HCT116 (cell line): ENCODE measurements at regions not wholly inside any gene's neighbourhood (a gene's known extent, or its start where the extent isn't known, plus 50 kb on each side); places are given as distances from the start of the nearest gene placed in this dataset.

Experiments used
- ATAC-seq: fragments of 200-7000 bp; cut with Tn5 transposase; 2 replicates; pipeline ENCODE4 v1.9.1; 2020; ENCODE audit warnings: mild to moderate bottlenecking, moderate library complexity
- BruUV-seq: library from RNA; stranded (reverse); fragments of 400-500 nt; replicated peaks from 2 replicates; lab custom pipeline; 2021; lab: Mats Ljungman, UMichigan
- CTCF ChIA-PET: fragments of 300-600 bp; sonication (Branson Sonifier 250); formaldehyde crosslinking; loops from one replicate; lab custom pipeline; 2021; ENCODE audit warnings: antibody characterized with exemption; lab: Charles Lee
- POLR2A ChIA-PET: fragments of 300-600, 350-600 bp; sonication (Branson Sonifier 250); formaldehyde crosslinking; loops from one replicate; lab custom pipeline; 2021; ENCODE audit warnings: antibody characterized with exemption; lab: Charles Lee
- RAD21 ChIA-PET, 2 experiments: fragments of 300-600 bp; sonication (Branson Sonifier 250); formaldehyde crosslinking; loops; one replicate each; lab custom pipeline; 2023; ENCODE audit warnings: low total read pairs in 2 of 2; ENCODE audit not compliant: uncharacterized antibody in 2 of 2, unreplicated experiment in 2 of 2, low non-redundant PET in 1 of 2; lab: Charles Lee
- DNase-seq: peaks from one replicate; pipeline ENCODE4 v3.0.0-alpha.2; 2010; ENCODE audit warnings: low read depth, low spot score
- H2AFZ ChIP-seq: fragments of 200-600 bp; shearing (Covaris generic), sonication (generic); 2 replicates; pipeline ENCODE4 v1.6.1; 2017; ENCODE audit warnings: low read depth, mixed run types, mixed read lengths, antibody characterized with exemption, low read length; ENCODE audit not compliant: poor library complexity, severe bottlenecking
- H3K27ac ChIP-seq: 2 replicates; pipeline ENCODE4 v1.5.1; 2012; ENCODE audit warnings: low read depth, low read length
- H3K27me3 ChIP-seq: fragments of 200-600 bp; sonication (generic); 2 replicates; pipeline ENCODE4 v1.6.1; 2016; ENCODE audit warnings: mixed run types, low read length, mixed read lengths; ENCODE audit not compliant: insufficient read depth
- H3K36me3 ChIP-seq, 2 experiments: fragments of 200-500 bp in 1 of 2; fragments of 200-600 bp in 1 of 2; sonication (Bioruptor generic) in 1 of 2; sonication (generic) in 1 of 2; 2 replicates each; pipeline versions ENCODE4 v1.5.1 to v1.6.1; 2014 to 2016; ENCODE audit warnings: low read length in 2 of 2, inconsistent platforms in 1 of 2, mixed read lengths in 1 of 2, mixed run types in 1 of 2; ENCODE audit not compliant: insufficient read depth in 2 of 2, control insufficient read depth in 1 of 2
- H3K4me1 ChIP-seq, 2 experiments: fragments of 200-600 bp in 1 of 2; sonication (generic) in 1 of 2; 2 replicates each; pipeline versions ENCODE4 v1.5.1 to v1.6.1; 2012 to 2017; ENCODE audit warnings: low read length in 2 of 2, inconsistent platforms in 1 of 2, mild to moderate bottlenecking in 1 of 2, mixed read lengths in 1 of 2, mixed run types in 1 of 2, moderate library complexity in 1 of 2; ENCODE audit not compliant: insufficient read depth in 2 of 2, control insufficient read depth in 1 of 2
- H3K4me2 ChIP-seq: fragments of 200-600 bp; sonication (generic); 2 replicates; pipeline ENCODE4 v1.6.1; 2017; ENCODE audit warnings: mixed run types, low read length, mixed read lengths
- H3K4me3 ChIP-seq, 2 experiments: fragments of 200-600 bp in 1 of 2; sonication (generic) in 1 of 2; replicated peaks in 1 of 2; 2 replicates each; pipeline ENCODE4 v1.5.1; 2011 to 2016; ENCODE audit warnings: low read length in 2 of 2, control low read depth in 1 of 2, low read depth in 1 of 2, mild to moderate bottlenecking in 1 of 2, mixed read lengths in 1 of 2, mixed run types in 1 of 2
- H3K79me2 ChIP-seq: fragments of 200-600 bp; sonication (generic); 2 replicates; pipeline ENCODE4 v1.6.1; 2017; ENCODE audit warnings: mild to moderate bottlenecking, mixed run types, low read length, moderate library complexity, mixed read lengths; ENCODE audit not compliant: insufficient read depth
- H3K9ac ChIP-seq: fragments of 200-600 bp; sonication (generic); 2 replicates; pipeline ENCODE4 v1.6.1; 2016; ENCODE audit warnings: low read length, mixed read lengths
- H3K9me2 ChIP-seq: fragments of 200-600 bp; sonication (generic), shearing (Covaris generic); 2 replicates; pipeline ENCODE4 v1.6.1; 2017; ENCODE audit warnings: mixed run types, mild to moderate bottlenecking, moderate library complexity; ENCODE audit not compliant: insufficient read depth
- H3K9me3 ChIP-seq, 2 experiments: fragments of 200-500 bp in 1 of 2; fragments of 200-600 bp in 1 of 2; sonication (Bioruptor generic) in 1 of 2; sonication (generic) in 1 of 2; 2 replicates each; pipeline ENCODE4 v1.6.1; 2014 to 2017; ENCODE audit warnings: low read length in 2 of 2, mixed read lengths in 2 of 2, inconsistent platforms in 1 of 2, low read depth in 1 of 2, mild to moderate bottlenecking in 1 of 2, mixed run types in 1 of 2, moderate library complexity in 1 of 2; ENCODE audit not compliant: control insufficient read depth in 1 of 2, insufficient read depth in 1 of 2
- H4K20me1 ChIP-seq: fragments of 200-600 bp; sonication (generic), shearing (Covaris generic); 2 replicates; pipeline ENCODE4 v1.6.1; 2017; ENCODE audit warnings: mixed run types, mild to moderate bottlenecking, moderate library complexity; ENCODE audit not compliant: insufficient read depth
- CBX3 ChIP-seq: IDR thresholded peaks from 2 replicates; pipeline ENCODE4 v1.6.1; 2012; ENCODE audit warnings: low read depth
- EZH2 ChIP-seq: fragments of 200-600 bp; sonication (generic); IDR thresholded peaks from 2 replicates; pipeline ENCODE4 v1.6.1; 2017; ENCODE audit warnings: antibody characterized with exemption, mixed run types
- JUND ChIP-seq: IDR thresholded peaks from 2 replicates; pipeline ENCODE4 v1.6.1; 2012
- POLR2AphosphoS5 ChIP-seq: IDR thresholded peaks from 2 replicates; pipeline ENCODE4 v1.6.1; 2011; ENCODE audit warnings: mild to moderate bottlenecking, low read depth, low read length, moderate library complexity
- SIN3A ChIP-seq: IDR thresholded peaks from 2 replicates; pipeline ENCODE4 v1.6.1; 2012; ENCODE audit warnings: low read depth
- SP1 ChIP-seq: IDR thresholded peaks from 2 replicates; pipeline ENCODE4 v1.6.1; 2012; ENCODE audit warnings: low read depth
- TCF7L2 ChIP-seq: IDR thresholded peaks from 2 replicates; pipeline ENCODE4 v1.7.0; 2011; ENCODE audit warnings: borderline replicate concordance, inconsistent platforms; ENCODE audit not compliant: insufficient read depth, insufficient read length; ENCODE audit errors: extremely low read depth
- ZFX ChIP-seq: fragments of 450-650 bp; IDR thresholded peaks from 2 replicates; pipeline ENCODE4 v1.6.1; 2017
- intact Hi-C: fragments of 100-400 bp; cut with micrococcal nuclease; formaldehyde crosslinking; loops from 2 replicates; pipeline ENCODE4 v1.10.0; 2022
- TF ChIP-seq, protein P1 (sequence below): IDR thresholded peaks from 2 replicates; pipeline ENCODE4 v1.6.1; 2012
- TF ChIP-seq, protein P2 (sequence below): IDR thresholded peaks from 2 replicates; pipeline ENCODE4 v1.6.1; 2011; ENCODE audit warnings: mild to moderate bottlenecking, low read length, moderate library complexity; ENCODE audit not compliant: insufficient replicate concordance; ENCODE audit errors: extremely low read depth

DNA sequence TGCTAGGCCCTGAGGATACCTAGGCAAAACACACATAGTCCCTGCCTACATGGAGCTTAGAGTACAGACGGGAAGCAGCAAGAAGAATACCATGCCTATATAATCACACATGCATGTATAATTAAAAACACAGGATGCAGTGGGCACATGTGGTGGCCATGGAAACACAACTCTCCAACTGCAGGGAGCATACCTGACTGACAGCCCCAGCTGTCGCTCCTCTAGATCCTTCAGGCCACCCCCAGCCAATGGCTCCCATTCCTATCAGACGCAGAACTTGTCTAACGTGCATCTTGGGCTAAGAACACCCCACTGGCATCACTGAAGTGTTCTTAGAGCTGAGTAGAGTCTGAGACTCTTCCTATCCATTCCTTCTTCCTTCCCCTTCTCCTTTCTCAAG, 125.5 kb upstream of the FRMD4B start (continued):
- TF ChIP-seq, protein P1, sequence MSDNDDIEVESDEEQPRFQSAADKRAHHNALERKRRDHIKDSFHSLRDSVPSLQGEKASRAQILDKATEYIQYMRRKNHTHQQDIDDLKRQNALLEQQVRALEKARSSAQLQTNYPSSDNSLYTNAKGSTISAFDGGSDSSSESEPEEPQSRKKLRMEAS, result no peak
- TF ChIP-seq JUND, result no peak
- no peak for TF ChIP-seq SP1
- no peak for TF ChIP-seq TCF7L2

- Histone ChIP-seq H3K36me3 (no peaks in the 10 kb centered on the region), H4K20me1 (peaks cover 3% of the 10 kb centered on the region; the same call in 1 of the 2 replicates), H3K27me3 (peaks cover 14% of the 10 kb centered on the region), H3K4me2 (no peak overlapping the region), H3K4me3 (no peak overlapping the region), H3K27ac (no peak overlapping the region), H3K9ac (no peak overlapping the region), H3K9me3 (no peaks in the 10 kb centered on the region), H3K4me1 (no peaks in the 10 kb centered on the region)
- intact Hi-C loops, result no loop called here
- RAD21 ChIA-PET, result no interaction called here
- BruUV-seq, result no TSS peak
- CTCF ChIA-PET, result no interaction called here
- no peak for ATAC-seq
- TF ChIP-seq POLR2AphosphoS5, result no peak
- TF ChIP-seq CBX3, result no peak
- TF ChIP-seq, protein P2, sequence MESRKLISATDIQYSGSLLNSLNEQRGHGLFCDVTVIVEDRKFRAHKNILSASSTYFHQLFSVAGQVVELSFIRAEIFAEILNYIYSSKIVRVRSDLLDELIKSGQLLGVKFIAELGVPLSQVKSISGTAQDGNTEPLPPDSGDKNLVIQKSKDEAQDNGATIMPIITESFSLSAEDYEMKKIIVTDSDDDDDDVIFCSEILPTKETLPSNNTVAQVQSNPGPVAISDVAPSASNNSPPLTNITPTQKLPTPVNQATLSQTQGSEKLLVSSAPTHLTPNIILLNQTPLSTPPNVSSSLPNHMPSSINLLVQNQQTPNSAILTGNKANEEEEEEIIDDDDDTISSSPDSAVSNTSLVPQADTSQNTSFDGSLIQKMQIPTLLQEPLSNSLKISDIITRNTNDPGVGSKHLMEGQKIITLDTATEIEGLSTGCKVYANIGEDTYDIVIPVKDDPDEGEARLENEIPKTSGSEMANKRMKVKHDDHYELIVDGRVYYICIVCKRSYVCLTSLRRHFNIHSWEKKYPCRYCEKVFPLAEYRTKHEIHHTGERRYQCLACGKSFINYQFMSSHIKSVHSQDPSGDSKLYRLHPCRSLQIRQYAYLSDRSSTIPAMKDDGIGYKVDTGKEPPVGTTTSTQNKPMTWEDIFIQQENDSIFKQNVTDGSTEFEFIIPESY, result no peak
- TF ChIP-seq SIN3A, result no peak
- TF ChIP-seq SP1, result no peak
- no peak for TF ChIP-seq ZFX
- TF ChIP-seq EZH2, result no peak
- TF ChIP-seq, all 23 proteins: peak for 0
- no peaks in the 10 kb centered on the region for H3K9me2 ChIP-seq
- DNase-seq, result no peak
- H3K79me2 ChIP-seq, result no peaks in the 10 kb centered on the region
- POLR2A ChIA-PET, result no interaction called here
- H2AFZ ChIP-seq, result no peak overlapping the region
Observed at GRCh38 chr3:69510481-69511030, 124.7 kb upstream of the FRMD4B start.
